T47D (cell line): ENCODE measurements at regions not wholly inside any gene's neighbourhood (a gene's known extent, or its start where the extent isn't known, plus 50 kb on each side); places are given as distances from the start of the nearest gene placed in this dataset.
"Not testable (repeated sequence)": the region's sequence is repeated elsewhere in the genome, so short reads cannot be mapped to it uniquely, and the experiment has no call there.

Experiments
- DNase-seq, 2 experiments: peaks; one replicate each; pipeline versions ENCODE4 v3.0.0 to v3.0.0-alpha.2; 2011 to 2012; ENCODE audit warnings: low read depth in 1 of 2, low spot score in 1 of 2
- JUND ChIP-seq: IDR thresholded peaks from 2 replicates; pipeline ENCODE4 v1.6.1; 2012; ENCODE audit warnings: low read depth
- in situ Hi-C: cut with HindIII; loops from 2 replicates; pipeline ENCODE4 v1.10.0; 2016; ENCODE audit warnings: low sequenced_read_pairs, low pct_unique_long_range_greater_than_20kb

- in situ Hi-C loops = no loop called here
- peak; percentile 5 to 81 for DNase-seq
- no peak for TF ChIP-seq JUND
Observed at GRCh38 chr2:204145263-204145751, 208.7 kb downstream of the ICOS start.

GRCh38 chr2:204145791-204146190 is 209.2 kb downstream of the ICOS start:
- no peak for TF ChIP-seq JUND
- in situ Hi-C loops = no loop called here
- DNase-seq = no peak

GRCh38 chr2:204147040-204147439 is 210.5 kb downstream of the ICOS start:
- in situ Hi-C loops = not testable (repeated sequence)

GRCh38 chr2:204150721-204151120 is 214.2 kb downstream of the ICOS start:
- TF ChIP-seq JUND = no peak
- in situ Hi-C loops = no loop called here
- peak in 1 of 2 experiments; percentile 9 for DNase-seq

More at GRCh38 chr2:204147040-204147439, 210.5 kb downstream of the ICOS start:
- DNase-seq = not testable (repeated sequence)

- in situ Hi-C loops = no loop called here
- no peak for TF ChIP-seq JUND
Observed at GRCh38 chr2:204152616-204153015, 216.1 kb downstream of the ICOS start.

GRCh38 chr2:204154863-204155262 is 218.3 kb downstream of the ICOS start:
- in situ Hi-C loops = no loop called here
- DNase-seq = no peak
- TF ChIP-seq JUND = no peak

More at GRCh38 chr2:204152616-204153015, 216.1 kb downstream of the ICOS start:
- no peak for DNase-seq

- no peak for DNase-seq
- in situ Hi-C loops = no loop called here
- TF ChIP-seq JUND = no peak
Observed at GRCh38 chr2:204156456-204156855, 219.9 kb downstream of the ICOS start.

GRCh38 chr2:204157684-204158083 is 221.1 kb downstream of the ICOS start:
- no peak for DNase-seq
- in situ Hi-C loops = no loop called here
- no peak for TF ChIP-seq JUND

GRCh38 chr2:204159526-204159925 is 223.0 kb downstream of the ICOS start:
- TF ChIP-seq JUND = no peak
- in situ Hi-C loops = no loop called here
- DNase-seq = no peak

GRCh38 chr2:204160989-204161388 is 224.4 kb downstream of the ICOS start:
- in situ Hi-C loops = no loop called here
- no peak for TF ChIP-seq JUND
- no peak for DNase-seq

- no peak for TF ChIP-seq JUND
- no peak for DNase-seq
- in situ Hi-C loops = no loop called here
Observed at GRCh38 chr2:204161886-204162285, 225.3 kb downstream of the ICOS start.

GRCh38 chr2:204166961-204167360 is 230.4 kb downstream of the ICOS start:
- no peak for DNase-seq
- in situ Hi-C loops = no loop called here
- no peak for TF ChIP-seq JUND

GRCh38 chr2:204167670-204168069 is 231.1 kb downstream of the ICOS start:
- in situ Hi-C loops, DNase-seq: not testable (repeated sequence)

GRCh38 chr2:204170411-204170810 is 233.8 kb downstream of the ICOS start:
- no peak for DNase-seq
- TF ChIP-seq JUND = no peak
- in situ Hi-C loops = no loop called here
